Endothelial cell of umbilical vein (primary cell): ENCODE measurements at regions not wholly inside any gene's neighbourhood (a gene's known extent, or its start where the extent isn't known, plus 50 kb on each side); places are given as distances from the start of the nearest gene placed in this dataset.

Source experiments
- EZH2 ChIP-seq: IDR thresholded peaks from 2 replicates; pipeline ENCODE4 v1.6.1; 2012; ENCODE audit warnings: borderline replicate concordance, low read depth, mild to moderate bottlenecking, moderate library complexity, low read length, inconsistent platforms; ENCODE audit not compliant: severe bottlenecking
- FOS ChIP-seq: IDR thresholded peaks from 2 replicates; pipeline ENCODE4 v1.6.1; 2011; ENCODE audit warnings: mild to moderate bottlenecking, low read length, moderate library complexity, borderline replicate concordance; ENCODE audit not compliant: insufficient read depth
- POLR2A ChIP-seq: IDR thresholded peaks from 2 replicates; pipeline ENCODE4 v1.6.1; 2012; ENCODE audit warnings: low read depth, mild to moderate bottlenecking, control low read depth, low read length
- POLR2AphosphoS5 ChIP-seq: IDR thresholded peaks from 2 replicates; pipeline ENCODE4 v1.6.1; 2012; ENCODE audit warnings: low read depth, mild to moderate bottlenecking, control low read depth, low read length, moderate library complexity; ENCODE audit not compliant: insufficient read depth
- TF ChIP-seq, protein P1 (sequence below), 2 donors: IDR thresholded peaks; 1 replicate in 1 of 2; 2 replicates in 1 of 2; pipeline ENCODE4 v1.5.1; 2011; ENCODE audit warnings: low read length in 2 of 2, mild to moderate bottlenecking in 2 of 2, moderate library complexity in 2 of 2, control low read depth in 1 of 2, inconsistent platforms in 1 of 2, low read depth in 1 of 2; ENCODE audit not compliant: insufficient read depth in 1 of 2; ENCODE audit errors: extremely low read depth in 1 of 2
- TF ChIP-seq, protein P2 (sequence below): IDR thresholded peaks from 2 replicates; pipeline ENCODE4 v1.6.1; 2011; ENCODE audit not compliant: insufficient read depth, insufficient read length

DNA sequence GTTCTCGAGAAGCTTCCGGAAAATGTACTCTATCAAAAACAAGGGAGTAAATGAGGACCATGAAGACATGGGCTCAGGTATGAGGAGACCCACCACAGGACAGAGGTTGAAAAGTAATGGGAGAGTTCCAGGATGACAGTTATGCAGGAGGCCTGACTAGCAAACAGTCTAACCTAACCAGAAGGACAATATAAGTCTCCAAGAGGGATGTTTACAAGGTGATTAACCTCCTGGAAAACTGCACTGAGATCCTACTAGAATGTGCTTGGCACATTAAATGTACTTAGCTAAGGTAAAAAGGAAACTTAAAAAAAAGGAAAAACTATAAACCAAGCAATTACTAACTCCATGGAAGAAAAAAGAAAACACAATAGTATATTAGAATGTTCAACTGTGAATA is 258.3 kb downstream of the KLF5 start:
- TF ChIP-seq, protein P1, sequence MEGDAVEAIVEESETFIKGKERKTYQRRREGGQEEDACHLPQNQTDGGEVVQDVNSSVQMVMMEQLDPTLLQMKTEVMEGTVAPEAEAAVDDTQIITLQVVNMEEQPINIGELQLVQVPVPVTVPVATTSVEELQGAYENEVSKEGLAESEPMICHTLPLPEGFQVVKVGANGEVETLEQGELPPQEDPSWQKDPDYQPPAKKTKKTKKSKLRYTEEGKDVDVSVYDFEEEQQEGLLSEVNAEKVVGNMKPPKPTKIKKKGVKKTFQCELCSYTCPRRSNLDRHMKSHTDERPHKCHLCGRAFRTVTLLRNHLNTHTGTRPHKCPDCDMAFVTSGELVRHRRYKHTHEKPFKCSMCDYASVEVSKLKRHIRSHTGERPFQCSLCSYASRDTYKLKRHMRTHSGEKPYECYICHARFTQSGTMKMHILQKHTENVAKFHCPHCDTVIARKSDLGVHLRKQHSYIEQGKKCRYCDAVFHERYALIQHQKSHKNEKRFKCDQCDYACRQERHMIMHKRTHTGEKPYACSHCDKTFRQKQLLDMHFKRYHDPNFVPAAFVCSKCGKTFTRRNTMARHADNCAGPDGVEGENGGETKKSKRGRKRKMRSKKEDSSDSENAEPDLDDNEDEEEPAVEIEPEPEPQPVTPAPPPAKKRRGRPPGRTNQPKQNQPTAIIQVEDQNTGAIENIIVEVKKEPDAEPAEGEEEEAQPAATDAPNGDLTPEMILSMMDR (IDR thresholded peaks at IDR 0.05; ENCODE audit: extremely low read depth in 1 of 2, insufficient read depth in 1 of 2, low read depth in 1 of 2, low read length in 2 of 2) = no peak
- TF ChIP-seq POLR2AphosphoS5 (no peak), POLR2A (no peak), EZH2 (no peak), FOS (no peak)
- TF ChIP-seq, protein P2, sequence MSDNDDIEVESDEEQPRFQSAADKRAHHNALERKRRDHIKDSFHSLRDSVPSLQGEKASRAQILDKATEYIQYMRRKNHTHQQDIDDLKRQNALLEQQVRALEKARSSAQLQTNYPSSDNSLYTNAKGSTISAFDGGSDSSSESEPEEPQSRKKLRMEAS = no peak
